ENCODE measurements at regions not wholly inside any gene's neighbourhood (a gene's known extent, or its start where the extent isn't known, plus 50 kb on each side); places are given as distances from the start of the nearest gene placed in this dataset.

GRCh38 chr10:125368146-125368545 is 207.8 kb upstream of the CTBP2 start:
- no peak for TF ChIP-seq FOS (IDR thresholded peaks at IDR 0.05; ENCODE audit: borderline replicate concordance, insufficient read depth, low read length)
- no peaks in the 10 kb centered on the region for H3K79me2 ChIP-seq (ENCODE audit: control insufficient read depth, insufficient read depth, low read length)
- no peaks in the 10 kb centered on the region for H3K9me1 ChIP-seq (replicated peaks; ENCODE audit: control insufficient read depth, extremely low read depth, insufficient read depth, low read length)
- H3K4me2 ChIP-seq (ENCODE audit: insufficient read depth, low read length): no peak overlapping the region
- no peaks in the 10 kb centered on the region for H4K20me1 ChIP-seq (replicated peaks; ENCODE audit: control insufficient read depth, extremely low read depth, insufficient read depth, low read length)
- no peak overlapping the region for H3K4me3 ChIP-seq (replicated peaks in 1 of 3; ENCODE audit: insufficient read depth in 1 of 3, low read depth in 1 of 3, low read length in 3 of 3)
- ChIA-PET CTCF (interaction anchor here (0.6 to 0.9 kb wide), 2 partner anchors 18 to 20 kb away, joined by 3 read pairs; no protein-coding TSS in a partner anchor), POLR2A (no interaction called here)
- DNase-seq (ENCODE audit: low read depth, low spot score) (no peak), FAIRE-seq (no peak)
- no peak overlapping the region for H3K27ac ChIP-seq (ENCODE audit: insufficient read depth, low read depth, low read length)
- H3K9ac ChIP-seq (replicated peaks; ENCODE audit: extremely low read depth, insufficient read depth, low read length): no peak overlapping the region
- dilution Hi-C loops (cut with MboI; ENCODE audit: extremely low pct_ligation_motif_present, low sequenced_read_pairs): no loop called here
- BruUV-seq (replicated peaks): no TSS peak
- no peaks in the 10 kb centered on the region for H3K9me3 ChIP-seq (replicated peaks; ENCODE audit: control insufficient read depth, insufficient read depth, low read length)
- H3K27me3 ChIP-seq (ENCODE audit: control insufficient read depth in 2 of 2, insufficient read depth in 2 of 2, low read length in 2 of 2): no peaks in the 10 kb centered on the region
- no peaks in the 10 kb centered on the region for H3K4me1 ChIP-seq (ENCODE audit: control insufficient read depth, extremely low read depth, insufficient read depth, low read length)
- intact Hi-C loops (cut with micrococcal nuclease): no loop called here
- no peak overlapping the region for H2AFZ ChIP-seq (ENCODE audit: low read depth, low read length)
- H3K36me3 ChIP-seq (ENCODE audit: control insufficient read depth in 2 of 2, extremely low read depth in 1 of 2, insufficient read depth in 2 of 2, low read length in 2 of 2): no peaks in the 10 kb centered on the region

DNA sequence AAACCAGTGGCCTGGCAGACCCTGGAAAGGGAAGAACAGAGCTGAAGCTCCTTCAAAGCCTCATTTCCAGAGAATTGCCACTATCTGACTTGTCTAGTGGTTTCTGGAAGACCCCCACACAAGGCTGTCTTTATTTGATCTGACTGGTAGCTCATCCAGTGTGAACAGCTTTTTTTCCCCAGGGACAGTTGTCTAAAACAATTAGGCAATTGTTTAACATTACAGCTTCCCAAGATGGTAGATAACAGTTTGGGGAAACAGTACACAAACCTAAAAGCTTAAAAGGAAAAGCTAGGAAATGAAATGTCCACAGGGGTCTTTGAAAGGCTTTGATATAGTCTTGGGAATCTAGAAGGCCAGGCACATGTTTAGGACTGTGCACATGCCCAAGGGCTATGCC is 203.4 kb upstream of the CTBP2 start:
- no peaks in the 10 kb centered on the region for H3K36me3 ChIP-seq (ENCODE audit: control insufficient read depth in 2 of 2, extremely low read depth in 1 of 2, insufficient read depth in 2 of 2, low read length in 2 of 2)
- DNase-seq (ENCODE audit: low read depth, low spot score): no peak
- H3K9me3 ChIP-seq (replicated peaks; ENCODE audit: control insufficient read depth, insufficient read depth, low read length): no peaks in the 10 kb centered on the region
- no peaks in the 10 kb centered on the region for H4K20me1 ChIP-seq (replicated peaks; ENCODE audit: control insufficient read depth, extremely low read depth, insufficient read depth, low read length)
- no peaks in the 10 kb centered on the region for H3K79me2 ChIP-seq (ENCODE audit: control insufficient read depth, insufficient read depth, low read length)
- no peak overlapping the region for H3K4me2 ChIP-seq (ENCODE audit: insufficient read depth, low read length)
- no peak overlapping the region for H3K4me3 ChIP-seq (replicated peaks in 1 of 3; ENCODE audit: insufficient read depth in 1 of 3, low read depth in 1 of 3, low read length in 3 of 3)
- H3K9ac ChIP-seq (replicated peaks; ENCODE audit: extremely low read depth, insufficient read depth, low read length): no peak overlapping the region
- ChIA-PET POLR2A (no interaction called here), CTCF (interaction anchor here (0.8 to 1.5 kb wide), 2 partner anchors 20 to 53 kb away, joined by 3 read pairs; no protein-coding TSS in a partner anchor)
- TF ChIP-seq GATA2 (IDR thresholded peaks at IDR 0.05; ENCODE audit: insufficient read depth, insufficient read length, low read depth, low read length): no peak
- no peak overlapping the region for H2AFZ ChIP-seq (ENCODE audit: low read depth, low read length)
- H3K27me3 ChIP-seq (ENCODE audit: control insufficient read depth in 2 of 2, insufficient read depth in 2 of 2, low read length in 2 of 2): no peaks in the 10 kb centered on the region
- FAIRE-seq: no peak
- no peaks in the 10 kb centered on the region for H3K4me1 ChIP-seq (ENCODE audit: control insufficient read depth, extremely low read depth, insufficient read depth, low read length)
- intact Hi-C loops (cut with micrococcal nuclease) (no loop called here), dilution Hi-C loops (cut with MboI; ENCODE audit: extremely low pct_ligation_motif_present, low sequenced_read_pairs) (no loop called here)
- no peaks in the 10 kb centered on the region for H3K9me1 ChIP-seq (replicated peaks; ENCODE audit: control insufficient read depth, extremely low read depth, insufficient read depth, low read length)
- H3K27ac ChIP-seq (ENCODE audit: insufficient read depth, low read depth, low read length): no peak overlapping the region
- BruUV-seq (replicated peaks): no TSS peak
